ENCODE measurements at regions not wholly inside any gene's neighbourhood (a gene's known extent, or its start where the extent isn't known, plus 50 kb on each side); places are given as distances from the start of the nearest gene placed in this dataset.

DNA sequence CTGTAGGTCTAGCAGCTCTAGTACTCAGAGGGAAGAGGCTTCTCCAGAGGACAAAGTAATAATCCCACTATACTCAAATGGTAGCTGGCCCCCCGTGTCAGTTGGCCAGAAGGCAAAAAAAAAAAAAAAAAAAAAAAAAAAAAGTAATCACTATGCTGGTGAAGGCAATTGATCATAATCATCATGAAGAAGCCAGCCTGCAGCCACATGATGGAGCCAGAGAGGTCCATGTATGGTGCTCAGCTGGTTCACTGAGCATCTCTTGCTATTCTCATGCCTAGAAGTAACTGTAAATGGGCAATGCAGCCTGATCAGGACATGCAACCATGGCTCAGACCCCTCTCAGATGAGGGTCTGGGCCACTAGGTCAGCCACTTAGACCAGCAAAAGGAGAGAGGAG, 378.8 kb downstream of the MED13L start:
- no peak for TF ChIP-seq JUND (IDR thresholded peaks at IDR 0.05; ENCODE audit: low read depth)
- peak in 1 of 2 experiments; percentile 52 for DNase-seq (ENCODE audit: low read depth in 1 of 2, low spot score in 1 of 2)
- in situ Hi-C loops (cut with HindIII; ENCODE audit: low pct_unique_long_range_greater_than_20kb, low sequenced_read_pairs): no loop called here

DNA sequence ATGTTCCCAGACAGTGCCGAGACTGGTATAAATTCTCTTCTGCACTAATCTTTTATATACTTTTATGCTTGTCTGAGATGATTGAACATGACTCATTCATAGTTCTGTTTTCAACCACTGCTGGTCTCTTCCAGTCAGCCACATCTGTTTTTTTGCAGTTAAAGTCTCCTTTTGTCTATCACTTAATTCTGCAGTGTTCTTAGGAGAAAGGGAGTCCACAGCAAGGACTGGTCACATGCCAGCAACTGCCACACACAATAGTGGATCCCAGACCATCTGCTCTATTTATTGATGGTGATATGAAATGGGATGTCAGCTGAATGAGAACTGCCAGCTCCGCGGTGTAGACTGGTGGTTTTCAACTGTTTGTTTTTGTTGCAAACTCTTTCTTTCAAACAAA, 379.8 kb downstream of the MED13L start:
- in situ Hi-C loops (cut with HindIII; ENCODE audit: low pct_unique_long_range_greater_than_20kb, low sequenced_read_pairs): no loop called here
- TF ChIP-seq JUND (IDR thresholded peaks at IDR 0.05; ENCODE audit: low read depth): no peak
- no peak for DNase-seq (ENCODE audit: low read depth in 1 of 2, low spot score in 1 of 2)

GRCh38 chr12:115895247-115895646, 382.2 kb downstream of the MED13L start:
- in situ Hi-C loops (cut with HindIII; ENCODE audit: low pct_unique_long_range_greater_than_20kb, low sequenced_read_pairs): no loop called here
- peak in 1 of 2 experiments; percentile 54 for DNase-seq (ENCODE audit: low read depth in 1 of 2, low spot score in 1 of 2)
- no peak for TF ChIP-seq JUND (IDR thresholded peaks at IDR 0.05; ENCODE audit: low read depth)

DNA sequence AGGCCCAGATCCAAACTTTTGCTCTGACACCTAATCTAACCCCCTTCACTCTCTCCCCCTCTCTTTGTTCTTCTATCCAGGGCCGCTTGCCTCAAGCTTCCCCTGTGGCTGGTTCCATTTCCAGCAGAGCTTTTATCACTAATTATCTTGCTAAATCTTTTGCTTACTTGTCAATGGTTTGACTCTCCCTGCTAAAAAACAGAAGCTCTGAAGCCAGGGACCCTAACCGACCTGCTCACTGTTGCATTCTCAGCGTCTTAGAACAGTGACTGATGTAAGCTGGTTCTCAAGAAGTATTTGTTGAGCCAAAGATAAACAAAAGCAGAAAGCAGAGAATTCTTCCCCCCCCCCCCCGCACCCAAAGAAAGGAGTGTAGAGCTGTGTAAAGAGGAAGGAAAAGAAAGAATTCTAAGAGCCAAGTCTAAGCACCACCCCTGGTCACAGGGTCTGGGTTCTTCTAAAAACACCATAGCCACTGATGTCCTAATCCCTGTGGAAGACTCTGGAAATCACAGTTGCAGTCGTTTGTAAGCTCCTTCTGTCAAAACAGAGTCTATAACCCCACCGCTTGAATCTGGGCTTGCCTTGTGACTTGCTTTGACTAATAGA, 385.8 kb downstream of the MED13L start:
- no peak for TF ChIP-seq JUND (IDR thresholded peaks at IDR 0.05; ENCODE audit: low read depth)
- in situ Hi-C loops (cut with HindIII; ENCODE audit: low pct_unique_long_range_greater_than_20kb, low sequenced_read_pairs): no loop called here
- no peak for DNase-seq (ENCODE audit: low read depth in 1 of 2, low spot score in 1 of 2)

GRCh38 chr12:115886666-115887065, 390.8 kb downstream of the MED13L start:
- in situ Hi-C loops (cut with HindIII; ENCODE audit: low pct_unique_long_range_greater_than_20kb, low sequenced_read_pairs): no loop called here
- peak in 1 of 2 experiments; percentile 71 for DNase-seq (ENCODE audit: low read depth in 1 of 2, low spot score in 1 of 2)
- TF ChIP-seq JUND (IDR thresholded peaks at IDR 0.05; ENCODE audit: low read depth): no peak

DNA sequence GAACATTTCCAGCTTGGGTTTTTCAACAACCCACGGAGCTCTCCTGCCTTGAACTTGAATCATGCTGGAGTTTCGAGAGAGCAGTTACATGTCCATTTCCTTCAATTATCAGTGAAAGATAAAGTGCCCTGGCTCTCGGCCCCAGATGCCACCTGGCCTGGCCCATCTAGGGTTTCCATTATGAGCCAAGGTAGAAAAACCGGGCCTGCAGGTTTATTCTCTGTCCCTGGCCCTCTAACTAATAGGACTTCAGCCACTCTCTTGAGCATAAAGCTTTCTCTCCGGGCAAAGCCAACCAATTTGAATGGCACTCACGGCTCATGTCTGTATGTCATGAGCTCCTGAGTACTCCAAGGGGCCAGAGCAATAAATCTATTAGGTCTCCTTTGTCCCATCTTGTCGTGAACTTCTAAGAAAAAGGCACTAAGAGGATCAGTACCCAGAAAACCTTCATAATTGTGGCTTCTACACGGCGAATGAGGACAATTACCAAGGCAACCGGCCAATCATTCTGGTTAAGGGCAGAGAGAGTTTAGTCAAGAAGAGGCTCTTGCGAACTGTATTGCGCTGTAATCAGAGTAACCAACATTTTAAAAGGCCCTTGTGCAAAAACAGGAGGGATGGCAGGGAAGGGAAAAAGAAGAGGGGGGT, 392.3 kb downstream of the MED13L start:
- no peak for TF ChIP-seq JUND (IDR thresholded peaks at IDR 0.05; ENCODE audit: low read depth)
- in situ Hi-C loops (cut with HindIII; ENCODE audit: low pct_unique_long_range_greater_than_20kb, low sequenced_read_pairs): no loop called here
- DNase-seq (ENCODE audit: low read depth in 1 of 2, low spot score in 1 of 2): peak in 1 of 2 experiments; percentile 60

DNA sequence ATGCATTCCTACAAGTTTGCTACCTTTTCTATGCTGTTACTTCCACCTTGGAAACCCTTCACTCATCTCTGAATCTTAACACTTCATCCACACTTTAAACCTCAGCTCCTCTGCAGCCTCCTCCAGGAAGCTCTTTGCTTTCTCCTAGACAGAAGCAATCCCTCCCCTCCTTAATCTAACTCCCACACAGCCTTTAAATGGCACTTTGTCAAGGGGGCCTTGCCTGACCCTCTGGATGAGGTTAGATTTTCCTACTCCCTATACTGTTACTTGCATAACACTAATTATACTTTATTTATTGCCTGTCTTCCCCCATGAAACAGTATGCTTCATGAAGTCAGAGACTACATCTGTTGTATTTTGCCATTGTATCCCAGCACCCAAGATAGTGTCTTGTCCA, 394.6 kb downstream of the MED13L start:
- in situ Hi-C loops (cut with HindIII; ENCODE audit: low pct_unique_long_range_greater_than_20kb, low sequenced_read_pairs): no loop called here
- no peak for TF ChIP-seq JUND (IDR thresholded peaks at IDR 0.05; ENCODE audit: low read depth)
- DNase-seq (ENCODE audit: low read depth in 1 of 2, low spot score in 1 of 2): no peak

GRCh38 chr12:115880238-115880637, 397.3 kb downstream of the MED13L start:
- in situ Hi-C loops (cut with HindIII; ENCODE audit: low pct_unique_long_range_greater_than_20kb, low sequenced_read_pairs): no loop called here

DNA sequence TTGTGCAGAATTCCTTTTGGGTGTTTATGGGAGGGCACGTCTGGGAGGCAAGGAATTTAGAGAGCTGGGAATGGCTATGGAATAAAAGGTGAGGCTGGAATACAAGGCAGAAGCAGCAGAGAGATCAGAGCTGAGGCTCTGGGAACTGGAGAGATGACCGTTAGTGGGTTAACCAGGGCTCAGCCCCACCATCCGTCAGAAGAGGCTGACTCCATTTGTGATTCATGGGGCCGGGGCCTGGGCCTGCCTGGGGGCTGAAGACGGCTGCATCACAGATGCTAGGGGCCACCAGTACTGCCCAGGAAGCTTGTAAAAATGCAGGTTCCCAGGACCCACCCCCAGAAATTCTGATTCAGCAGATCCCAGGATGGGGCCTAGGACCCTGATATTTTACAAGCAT, 398.1 kb downstream of the MED13L start:
- no peak for DNase-seq (ENCODE audit: low read depth in 1 of 2, low spot score in 1 of 2)
- in situ Hi-C loops (cut with HindIII; ENCODE audit: low pct_unique_long_range_greater_than_20kb, low sequenced_read_pairs): no loop called here
- TF ChIP-seq JUND (IDR thresholded peaks at IDR 0.05; ENCODE audit: low read depth): no peak

More at GRCh38 chr12:115880238-115880637, 397.3 kb downstream of the MED13L start:
- no peak for TF ChIP-seq JUND (IDR thresholded peaks at IDR 0.05; ENCODE audit: low read depth)
- no peak for DNase-seq (ENCODE audit: low read depth in 1 of 2, low spot score in 1 of 2)

DNA sequence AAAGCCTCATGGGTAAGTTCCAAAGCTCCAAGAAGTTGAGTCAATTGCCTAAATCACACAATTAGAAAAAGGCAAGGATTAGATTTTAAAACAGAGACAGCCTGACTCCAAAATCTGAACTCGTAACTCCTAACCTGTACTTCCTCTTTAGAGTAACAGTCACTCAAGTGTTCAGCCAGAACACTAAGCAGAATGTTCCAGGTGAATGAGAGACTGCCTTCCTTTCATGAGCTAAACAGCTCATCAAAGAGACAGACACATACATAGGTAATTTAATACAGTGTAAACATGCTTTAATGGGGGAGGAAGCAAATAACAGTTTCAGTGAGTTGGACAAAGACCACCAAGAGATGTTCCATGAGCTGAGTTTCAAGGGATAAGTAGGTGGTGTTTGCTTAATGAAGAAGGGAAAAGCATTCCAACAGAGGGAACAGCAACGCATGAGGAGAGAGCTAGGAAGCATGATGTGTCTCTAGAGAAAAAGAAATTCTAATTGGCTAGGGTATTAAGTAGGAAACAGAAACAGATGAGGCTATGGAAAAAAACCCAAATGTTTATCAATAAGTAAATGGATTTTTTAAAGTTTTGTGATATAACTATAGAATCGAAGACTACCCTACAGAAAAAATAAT, 403.9 kb downstream of the MED13L start:
- DNase-seq (ENCODE audit: low read depth in 1 of 2, low spot score in 1 of 2): no peak
- TF ChIP-seq JUND (IDR thresholded peaks at IDR 0.05; ENCODE audit: low read depth): no peak
- in situ Hi-C loops (cut with HindIII; ENCODE audit: low pct_unique_long_range_greater_than_20kb, low sequenced_read_pairs): no loop called here

DNA sequence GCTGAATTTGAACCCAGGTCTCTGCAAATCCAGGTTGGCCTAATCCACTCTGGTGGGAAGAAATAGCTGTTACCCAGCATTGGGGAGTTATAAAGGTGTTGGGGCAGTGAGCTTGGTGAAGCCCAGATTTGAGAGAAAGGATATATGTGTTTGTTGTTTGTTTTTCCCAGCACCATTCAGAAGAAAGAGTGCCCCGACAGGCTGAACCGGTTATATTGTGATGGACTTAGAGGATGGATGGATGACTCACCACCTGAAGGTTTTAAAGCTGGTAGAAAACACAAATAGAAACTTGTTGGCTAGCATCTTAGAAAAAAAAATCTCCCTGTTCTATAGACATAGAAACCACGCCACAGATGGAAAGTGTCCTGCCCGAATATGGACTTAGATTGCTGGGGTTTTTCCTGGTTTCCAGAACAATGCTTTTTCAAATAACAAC, 404.6 kb downstream of the MED13L start:
- DNase-seq (ENCODE audit: low read depth in 1 of 2, low spot score in 1 of 2): peak; percentile 69 to 100
- in situ Hi-C loops (cut with HindIII; ENCODE audit: low pct_unique_long_range_greater_than_20kb, low sequenced_read_pairs): no loop called here
- peak; percentile 99 for TF ChIP-seq JUND (IDR thresholded peaks at IDR 0.05; ENCODE audit: low read depth)

GRCh38 chr12:115872212-115872611, 405.3 kb downstream of the MED13L start:
- TF ChIP-seq JUND (IDR thresholded peaks at IDR 0.05; ENCODE audit: low read depth): no peak
- DNase-seq (ENCODE audit: low read depth in 1 of 2, low spot score in 1 of 2): peak in 1 of 2 experiments; percentile 62
- in situ Hi-C loops (cut with HindIII; ENCODE audit: low pct_unique_long_range_greater_than_20kb, low sequenced_read_pairs): no loop called here

DNA sequence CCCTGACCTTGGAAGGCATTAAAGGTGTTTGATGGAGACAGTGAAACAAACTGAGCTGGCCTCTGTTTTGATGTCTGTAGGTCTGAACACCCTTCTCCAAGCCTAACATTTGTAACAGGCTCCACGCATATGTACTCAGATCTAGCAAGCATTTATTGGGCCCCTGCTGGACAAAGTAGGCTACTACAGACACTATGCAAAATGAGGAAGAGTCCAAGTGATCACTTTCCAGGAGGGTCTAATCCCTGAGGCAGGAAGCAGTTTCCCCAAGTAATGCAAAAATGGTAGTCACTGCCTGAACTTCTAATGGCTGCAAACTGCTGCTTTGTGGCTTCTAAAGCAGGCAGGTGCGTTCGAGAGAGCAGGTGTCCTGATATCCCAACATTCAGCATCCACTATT, 405.8 kb downstream of the MED13L start:
- in situ Hi-C loops (cut with HindIII; ENCODE audit: low pct_unique_long_range_greater_than_20kb, low sequenced_read_pairs): no loop called here
- DNase-seq (ENCODE audit: low read depth in 1 of 2, low spot score in 1 of 2): peak in 1 of 2 experiments; percentile 89
- no peak for TF ChIP-seq JUND (IDR thresholded peaks at IDR 0.05; ENCODE audit: low read depth)
